K562 (cell line): ENCODE measurements at regions not wholly inside any gene's neighbourhood (a gene's known extent, or its start where the extent isn't known, plus 50 kb on each side); places are given as distances from the start of the nearest gene placed in this dataset.

Experiments used
- BRF1 ChIP-seq: IDR thresholded peaks from 3 replicates; pipeline ENCODE4 v1.6.1; 2011; ENCODE audit warnings: borderline replicate concordance, mild to moderate bottlenecking; ENCODE audit not compliant: insufficient read length; ENCODE audit errors: extremely low read depth
- CEBPG ChIP-seq, 3 experiments: fragments of 200-800 bp in 1 of 3; sonication (Bioruptor generic) in 1 of 3; sonication (generic) in 1 of 3; formaldehyde crosslinking in 1 of 3; IDR thresholded peaks in 2 of 3; conservative IDR thresholded peaks in 1 of 3; 2 replicates each; pipeline versions ENCODE4 v1.6.1 to v1.8.0; 2016 to 2022; ENCODE audit warnings: missing compliant biosample characterization in 2 of 3, missing genetic modification characterization in 2 of 3, mild to moderate bottlenecking in 1 of 3, missing genetic modification reagents in 1 of 3
- EGR1 ChIP-seq: fragments of 450-650 bp; conservative IDR thresholded peaks from 2 replicates; pipeline ENCODE4 v1.6.1; 2017; ENCODE audit warnings: mild to moderate bottlenecking
- FOSL1 ChIP-seq: fragments of 200-800 bp; sonication (Bioruptor generic); conservative IDR thresholded peaks from 2 replicates; pipeline ENCODE4 v1.6.1; 2016; ENCODE audit warnings: missing genetic modification characterization, missing compliant biosample characterization
- GABPB2 ChIP-seq: fragments of 250-450 bp; sonication (Bioruptor Pico); conservative IDR thresholded peaks from 2 replicates; pipeline ENCODE4 v1.5.1; 2021; ENCODE audit warnings: mild to moderate bottlenecking
- POLR2A ChIP-seq: fragments of 450-650 bp; conservative IDR thresholded peaks from 2 replicates; pipeline ENCODE4 v1.6.1; 2016
- SP1 ChIP-seq: sonication (generic); formaldehyde crosslinking; IDR thresholded peaks from 2 replicates; pipeline ENCODE4 v1.8.1; 2022; ENCODE audit warnings: mild to moderate bottlenecking, missing genetic modification reagents
- TF ChIP-seq, protein P1 (sequence below): sonication (generic); formaldehyde crosslinking; IDR thresholded peaks from 2 replicates; pipeline ENCODE4 v1.8.0; 2022; ENCODE audit warnings: missing genetic modification reagents, mild to moderate bottlenecking, borderline replicate concordance
- TF ChIP-seq, protein P2 (sequence below): fragments of 450-650 bp; formaldehyde crosslinking; IDR thresholded peaks from 2 replicates; pipeline ENCODE4 v1.4.0; 2020; ENCODE audit warnings: mild to moderate bottlenecking, mixed read lengths
- TF ChIP-seq, protein P3 (sequence below), 3 experiments: IDR thresholded peaks in 2 of 3; conservative IDR thresholded peaks in 1 of 3; 2 replicates each; pipeline ENCODE4 v1.5.1; 2011 to 2012; ENCODE audit warnings: low read length in 3 of 3, mild to moderate bottlenecking in 3 of 3, control low read depth in 2 of 3, improper control_type of control experiment in 1 of 3, inconsistent platforms in 1 of 3, low read depth in 1 of 3, mixed read lengths in 1 of 3, moderate library complexity in 1 of 3; ENCODE audit not compliant: insufficient read depth in 2 of 3
- TF ChIP-seq, protein P4 (sequence below): fragments of 250-450 bp; sonication (Bioruptor Pico); IDR thresholded peaks from 2 replicates; pipeline ENCODE4 v1.5.0; 2021

DNA sequence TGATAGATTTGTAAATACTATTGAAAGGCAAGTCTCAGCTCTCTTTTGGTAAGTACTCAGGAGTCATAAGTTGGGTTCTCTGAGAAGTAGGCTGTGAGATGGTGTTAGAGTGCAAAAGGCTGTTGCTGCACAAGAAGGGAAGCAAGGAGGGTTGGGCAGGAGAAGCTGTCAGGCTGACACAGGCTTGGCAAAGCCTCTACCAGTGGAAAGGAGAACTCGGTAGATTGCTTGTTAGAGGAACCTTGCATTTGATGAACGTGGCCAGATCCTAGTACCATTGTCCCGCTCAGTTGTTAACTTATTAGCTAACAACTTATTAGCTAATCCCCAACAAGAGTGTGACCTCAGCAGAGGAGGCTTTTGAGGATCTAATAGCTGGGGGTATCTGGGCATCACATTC is 449.3 kb upstream of the BOD1L1 start:
- no peak for TF ChIP-seq GABPB2 (CRISPR knock-in tag)
- TF ChIP-seq CEBPG (CRISPR knock-in tag; IDR thresholded peaks at IDR 0.05) = no peak
- no peak for TF ChIP-seq CEBPG (tag; conservative IDR thresholded peaks at IDR 0.05 in 1 of 2, IDR thresholded peaks at IDR 0.05 in 1 of 2)
- TF ChIP-seq FOSL1 (tag) = no peak
- TF ChIP-seq BRF1 = no peak
- TF ChIP-seq, protein P1, sequence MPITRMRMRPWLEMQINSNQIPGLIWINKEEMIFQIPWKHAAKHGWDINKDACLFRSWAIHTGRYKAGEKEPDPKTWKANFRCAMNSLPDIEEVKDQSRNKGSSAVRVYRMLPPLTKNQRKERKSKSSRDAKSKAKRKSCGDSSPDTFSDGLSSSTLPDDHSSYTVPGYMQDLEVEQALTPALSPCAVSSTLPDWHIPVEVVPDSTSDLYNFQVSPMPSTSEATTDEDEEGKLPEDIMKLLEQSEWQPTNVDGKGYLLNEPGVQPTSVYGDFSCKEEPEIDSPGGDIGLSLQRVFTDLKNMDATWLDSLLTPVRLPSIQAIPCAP (CRISPR knock-in tag) = no peak
- TF ChIP-seq, protein P2, sequence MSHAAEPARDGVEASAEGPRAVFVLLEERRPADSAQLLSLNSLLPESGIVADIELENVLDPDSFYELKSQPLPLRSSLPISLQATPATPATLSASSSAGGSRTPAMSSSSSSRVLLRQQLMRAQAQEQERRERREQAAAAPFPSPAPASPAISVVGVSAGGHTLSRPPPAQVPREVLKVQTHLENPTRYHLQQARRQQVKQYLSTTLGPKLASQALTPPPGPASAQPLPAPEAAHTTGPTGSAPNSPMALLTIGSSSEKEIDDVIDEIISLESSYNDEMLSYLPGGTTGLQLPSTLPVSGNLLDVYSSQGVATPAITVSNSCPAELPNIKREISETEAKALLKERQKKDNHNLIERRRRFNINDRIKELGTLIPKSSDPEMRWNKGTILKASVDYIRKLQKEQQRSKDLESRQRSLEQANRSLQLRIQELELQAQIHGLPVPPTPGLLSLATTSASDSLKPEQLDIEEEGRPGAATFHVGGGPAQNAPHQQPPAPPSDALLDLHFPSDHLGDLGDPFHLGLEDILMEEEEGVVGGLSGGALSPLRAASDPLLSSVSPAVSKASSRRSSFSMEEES (CRISPR knock-in tag) = no peak
- TF ChIP-seq, protein P3, sequence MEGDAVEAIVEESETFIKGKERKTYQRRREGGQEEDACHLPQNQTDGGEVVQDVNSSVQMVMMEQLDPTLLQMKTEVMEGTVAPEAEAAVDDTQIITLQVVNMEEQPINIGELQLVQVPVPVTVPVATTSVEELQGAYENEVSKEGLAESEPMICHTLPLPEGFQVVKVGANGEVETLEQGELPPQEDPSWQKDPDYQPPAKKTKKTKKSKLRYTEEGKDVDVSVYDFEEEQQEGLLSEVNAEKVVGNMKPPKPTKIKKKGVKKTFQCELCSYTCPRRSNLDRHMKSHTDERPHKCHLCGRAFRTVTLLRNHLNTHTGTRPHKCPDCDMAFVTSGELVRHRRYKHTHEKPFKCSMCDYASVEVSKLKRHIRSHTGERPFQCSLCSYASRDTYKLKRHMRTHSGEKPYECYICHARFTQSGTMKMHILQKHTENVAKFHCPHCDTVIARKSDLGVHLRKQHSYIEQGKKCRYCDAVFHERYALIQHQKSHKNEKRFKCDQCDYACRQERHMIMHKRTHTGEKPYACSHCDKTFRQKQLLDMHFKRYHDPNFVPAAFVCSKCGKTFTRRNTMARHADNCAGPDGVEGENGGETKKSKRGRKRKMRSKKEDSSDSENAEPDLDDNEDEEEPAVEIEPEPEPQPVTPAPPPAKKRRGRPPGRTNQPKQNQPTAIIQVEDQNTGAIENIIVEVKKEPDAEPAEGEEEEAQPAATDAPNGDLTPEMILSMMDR (IDR thresholded peaks at IDR 0.05 in 2 of 3, conservative IDR thresholded peaks at IDR 0.05 in 1 of 3; ENCODE audit: insufficient read depth in 2 of 3, low read depth in 1 of 3, low read length in 3 of 3) = no peak
- no peak for TF ChIP-seq POLR2A
- TF ChIP-seq SP1 (CRISPR knock-in tag) = no peak
- TF ChIP-seq, protein P4, sequence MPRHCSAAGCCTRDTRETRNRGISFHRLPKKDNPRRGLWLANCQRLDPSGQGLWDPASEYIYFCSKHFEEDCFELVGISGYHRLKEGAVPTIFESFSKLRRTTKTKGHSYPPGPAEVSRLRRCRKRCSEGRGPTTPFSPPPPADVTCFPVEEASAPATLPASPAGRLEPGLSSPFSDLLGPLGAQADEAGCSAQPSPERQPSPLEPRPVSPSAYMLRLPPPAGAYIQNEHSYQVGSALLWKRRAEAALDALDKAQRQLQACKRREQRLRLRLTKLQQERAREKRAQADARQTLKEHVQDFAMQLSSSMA (CRISPR knock-in tag) = no peak
- no peak for TF ChIP-seq EGR1
